SK-N-SH (cell line): ENCODE measurements at regions not wholly inside any gene's neighbourhood (a gene's known extent, or its start where the extent isn't known, plus 50 kb on each side); places are given as distances from the start of the nearest gene placed in this dataset.

Source experiments
- CTCF ChIA-PET: fragments of 300-600, 350-600 bp; formaldehyde crosslinking; extraction: SDS; loops from one replicate; lab custom pipeline; 2021; lab: Yijun Ruan, JAX
- POLR2A ChIA-PET: fragments of 350-600 bp; sonication (Branson Sonifier 250); formaldehyde crosslinking; extraction: SDS; loops from one replicate; lab custom pipeline; 2020; ENCODE audit warnings: antibody characterized with exemption, inconsistent platforms; lab: Yijun Ruan, JAX
- DNase-seq: peaks from one replicate; pipeline ENCODE4 v3.0.0; 2012
- H2AFZ ChIP-seq: fragments of 200-600 bp; sonication (generic); 2 replicates; pipeline ENCODE4 v1.8.1; 2016; ENCODE audit warnings: antibody characterized with exemption, mild to moderate bottlenecking, low read depth
- H3F3A ChIP-seq: fragments of 200-600 bp; sonication (generic); replicated peaks from 2 replicates; pipeline ENCODE3; 2016; ENCODE audit warnings: antibody characterized with exemption, mild to moderate bottlenecking; ENCODE audit not compliant: insufficient read depth
- H3K27ac ChIP-seq, 2 experiments: fragments of 200-500 bp in 1 of 2; fragments of 200-600 bp in 1 of 2; sonication (Bioruptor generic) in 1 of 2; sonication (generic), shearing (Covaris generic) in 1 of 2; 2 replicates each; pipeline versions ENCODE4 v1.5.1 to v1.6.1; 2014 to 2016; ENCODE audit warnings: low read depth in 2 of 2, inconsistent platforms in 1 of 2, low read length in 1 of 2, mild to moderate bottlenecking in 1 of 2, mixed read lengths in 1 of 2
- H3K27me3 ChIP-seq: fragments of 200-600 bp; sonication (generic), shearing (Covaris generic); 2 replicates; pipeline ENCODE4 v1.6.1; 2016; ENCODE audit warnings: mixed run types; ENCODE audit not compliant: insufficient read depth
- H3K36me3 ChIP-seq, 2 experiments: fragments of 200-500 bp in 1 of 2; fragments of 200-600 bp in 1 of 2; sonication (Bioruptor generic) in 1 of 2; sonication (generic) in 1 of 2; replicated peaks in 1 of 2; 2 replicates each; pipeline versions ENCODE3 to v1.5.1; 2014 to 2016; ENCODE audit warnings: low read length in 1 of 2, mild to moderate bottlenecking in 1 of 2; ENCODE audit not compliant: insufficient read depth in 2 of 2, control insufficient read depth in 1 of 2
- H3K4me1 ChIP-seq, 2 experiments: fragments of 200-500 bp in 1 of 2; fragments of 200-600 bp in 1 of 2; sonication (Bioruptor generic) in 1 of 2; sonication (generic), shearing (Covaris generic) in 1 of 2; 2 replicates each; pipeline versions ENCODE4 v1.5.1 to v1.6.1; 2014 to 2016; ENCODE audit warnings: low read depth in 1 of 2, low read length in 1 of 2, mixed run types in 1 of 2; ENCODE audit not compliant: insufficient read depth in 2 of 2, control insufficient read depth in 1 of 2
- H3K4me2 ChIP-seq: fragments of 200-600 bp; sonication (generic), shearing (Covaris generic); 2 replicates; pipeline ENCODE4 v1.6.1; 2017; ENCODE audit warnings: mixed run types
- H3K4me3 ChIP-seq, 2 experiments: fragments of 200-500 bp in 1 of 2; fragments of 200-600 bp in 1 of 2; sonication (Bioruptor generic) in 1 of 2; sonication (generic), shearing (Covaris generic) in 1 of 2; 2 replicates each; pipeline versions ENCODE4 v1.5.1 to v1.8.1; 2014 to 2016; ENCODE audit warnings: low read depth in 2 of 2, inconsistent platforms in 1 of 2, low read length in 1 of 2, mild to moderate bottlenecking in 1 of 2, mixed read lengths in 1 of 2, moderate library complexity in 1 of 2
- H3K79me2 ChIP-seq: fragments of 200-600 bp; sonication (generic); 2 replicates; pipeline ENCODE4 v1.8.1; 2017; ENCODE audit warnings: mild to moderate bottlenecking; ENCODE audit not compliant: insufficient read depth
- H3K9ac ChIP-seq: fragments of 200-600 bp; sonication (generic); 2 replicates; pipeline ENCODE4 v1.6.1; 2017; ENCODE audit warnings: mixed run types
- H3K9me2 ChIP-seq: fragments of 200-600 bp; sonication (generic); 2 replicates; pipeline ENCODE4 v1.6.1; 2017; ENCODE audit warnings: mixed run types
- H3K9me3 ChIP-seq: fragments of 200-600 bp; sonication (generic); 2 replicates; pipeline ENCODE4 v1.6.1; 2017; ENCODE audit warnings: mixed run types, mild to moderate bottlenecking, moderate library complexity
- H4K20me1 ChIP-seq: fragments of 200-600 bp; sonication (generic); 2 replicates; pipeline ENCODE4 v1.6.1; 2017; ENCODE audit warnings: mild to moderate bottlenecking, mixed run types; ENCODE audit not compliant: insufficient read depth
- EZH2phosphoT487 ChIP-seq: fragments of 200-600 bp; sonication (generic); IDR thresholded peaks from 2 replicates; pipeline ENCODE4 v1.6.1; 2017; ENCODE audit warnings: low read depth, mixed run types, mild to moderate bottlenecking, antibody characterized with exemption, moderate library complexity, borderline replicate concordance
- GATA2 ChIP-seq: sonication (generic); formaldehyde crosslinking; IDR thresholded peaks from 2 replicates; pipeline ENCODE4 v1.5.0; 2020; ENCODE audit warnings: mild to moderate bottlenecking, missing genetic modification reagents
- NFIC ChIP-seq: IDR thresholded peaks from 2 replicates; pipeline ENCODE4 v1.4.0; 2012; ENCODE audit warnings: borderline replicate concordance
- NRF1 ChIP-seq: IDR thresholded peaks from 2 replicates; pipeline ENCODE4 v1.6.1; 2012; ENCODE audit warnings: low read depth, mild to moderate bottlenecking, low read length
- WGBS: methylation state at CpG from one replicate; pipeline ENCODE4 v1.1.6; 2017; ENCODE audit warnings: low lambda C conversion rate; 5-methylcytosine and 5-hydroxymethylcytosine counted together
- TF ChIP-seq, protein P1 (sequence below): IDR thresholded peaks from 2 replicates; pipeline ENCODE4; 2012

DNA sequence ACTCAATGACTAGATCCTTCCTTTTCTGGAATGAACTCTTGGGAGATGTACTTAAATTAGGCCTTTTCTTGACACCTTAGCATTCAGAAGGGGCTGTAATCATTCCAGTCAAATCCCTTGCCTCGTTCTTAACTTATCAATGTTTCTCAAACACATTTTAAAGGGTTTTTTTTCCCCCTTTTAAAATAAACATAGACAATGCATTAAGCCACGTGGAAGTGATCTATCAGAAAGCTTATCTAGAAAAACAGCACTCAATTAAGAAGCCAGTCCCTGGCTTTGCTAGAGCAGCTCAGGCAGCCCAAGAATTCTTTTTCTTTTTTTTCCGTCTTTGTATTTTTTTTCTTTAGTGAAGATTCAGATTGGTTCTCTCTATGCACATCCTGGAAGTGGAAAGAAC is 118.2 kb downstream of the PCDH7 start:
- ChIA-PET POLR2A (no interaction called here), CTCF (no interaction called here)
- peaks cover 10 to 15% of the 10 kb centered on the region in 2 experiments; a peak in 3 of 4 replicates for H3K4me1 ChIP-seq
- no peaks in the 10 kb centered on the region for H3K9me3 ChIP-seq
- no peaks in the 10 kb centered on the region for H3F3A ChIP-seq
- no peak overlapping the region for H3K4me2 ChIP-seq
- no peaks in the 10 kb centered on the region for H3K27me3 ChIP-seq
- H3K36me3 ChIP-seq = no peaks in the 10 kb centered on the region
- H3K9me2 ChIP-seq = no peaks in the 10 kb centered on the region
- H3K27ac ChIP-seq = peak overlapping the region in 1 of 2 experiments; percentile 43; a peak in 2 of 4 replicates
- no peaks in the 10 kb centered on the region for H3K79me2 ChIP-seq
- no peak overlapping the region for H2AFZ ChIP-seq
- WGBS = 51% methylated on average over 3 of the region's 3 CpGs
- no peaks in the 10 kb centered on the region for H4K20me1 ChIP-seq
- DNase-seq = no peak
- no peak overlapping the region for H3K4me3 ChIP-seq
- peak; percentile 23; the same call in 1 of the 2 replicates for TF ChIP-seq GATA2
- TF ChIP-seq, protein P1, sequence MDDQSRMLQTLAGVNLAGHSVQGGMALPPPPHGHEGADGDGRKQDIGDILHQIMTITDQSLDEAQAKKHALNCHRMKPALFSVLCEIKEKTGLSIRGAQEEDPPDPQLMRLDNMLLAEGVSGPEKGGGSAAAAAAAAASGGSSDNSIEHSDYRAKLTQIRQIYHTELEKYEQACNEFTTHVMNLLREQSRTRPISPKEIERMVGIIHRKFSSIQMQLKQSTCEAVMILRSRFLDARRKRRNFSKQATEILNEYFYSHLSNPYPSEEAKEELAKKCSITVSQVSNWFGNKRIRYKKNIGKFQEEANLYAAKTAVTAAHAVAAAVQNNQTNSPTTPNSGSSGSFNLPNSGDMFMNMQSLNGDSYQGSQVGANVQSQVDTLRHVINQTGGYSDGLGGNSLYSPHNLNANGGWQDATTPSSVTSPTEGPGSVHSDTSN = no peak
- no peak overlapping the region for H3K9ac ChIP-seq

DNA sequence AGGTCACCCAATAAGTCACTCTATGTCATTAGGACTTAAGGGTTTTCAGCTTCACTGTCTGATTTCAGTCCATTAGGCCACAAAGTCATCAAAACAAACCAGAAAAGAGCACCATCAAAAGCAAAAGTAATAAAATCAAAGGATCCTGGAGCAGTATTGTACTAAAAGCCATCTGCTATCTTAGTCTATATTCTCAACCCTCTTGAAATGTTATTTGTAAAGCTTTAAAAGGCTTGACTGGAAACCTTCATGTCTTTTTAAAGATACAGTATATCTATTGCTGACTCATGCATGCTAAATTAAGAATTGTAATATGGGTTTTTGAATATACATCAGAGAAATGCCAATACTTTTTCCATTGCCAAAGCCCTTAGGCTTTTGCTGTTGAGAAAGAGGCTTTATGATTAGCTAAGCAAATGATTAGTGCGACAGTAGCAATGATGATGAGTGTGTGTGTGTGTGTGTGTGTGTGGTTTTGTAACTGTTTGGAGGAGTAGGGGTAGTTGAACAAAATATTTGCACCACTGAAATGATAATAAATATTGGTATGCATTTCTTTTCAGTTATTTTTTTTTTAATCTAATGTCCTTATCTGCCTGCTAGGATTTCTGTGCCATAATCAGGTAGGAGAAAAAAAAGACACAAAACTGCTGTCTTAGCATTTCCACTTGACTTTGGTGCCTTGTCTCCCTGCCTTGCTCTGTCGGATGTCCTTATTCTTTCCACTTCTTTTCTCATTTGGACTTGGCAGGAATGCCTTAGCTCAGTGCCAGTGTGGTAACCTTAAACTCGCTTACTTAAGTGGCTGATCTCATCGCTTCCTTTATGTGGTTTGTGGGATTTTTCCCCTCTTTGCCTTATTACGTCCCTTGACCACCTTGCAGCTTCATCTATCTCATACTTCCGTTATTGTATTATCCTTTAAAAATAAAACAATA is 119.7 kb downstream of the PCDH7 start:
- no peak overlapping the region for H3K4me2 ChIP-seq
- no peak overlapping the region for H3K4me3 ChIP-seq
- H2AFZ ChIP-seq = no peak overlapping the region
- no peaks in the 10 kb centered on the region for H3K27me3 ChIP-seq
- peaks cover 10 to 12% of the 10 kb centered on the region in 2 experiments; a peak in 3 of 4 replicates for H3K4me1 ChIP-seq
- TF ChIP-seq EZH2phosphoT487 (no peak), NFIC (peak; percentile 54; the same call in 1 of the 2 replicates)
- no peaks in the 10 kb centered on the region for H3K9me3 ChIP-seq
- H3K27ac ChIP-seq = peak overlapping the region in 1 of 2 experiments; percentile 11; a peak in 1 of 4 replicates
- H4K20me1 ChIP-seq = no peaks in the 10 kb centered on the region
- H3K9ac ChIP-seq = no peak overlapping the region
- no peaks in the 10 kb centered on the region for H3K79me2 ChIP-seq
- H3K9me2 ChIP-seq = no peaks in the 10 kb centered on the region
- ChIA-PET CTCF (interaction anchor here (1.0 kb wide), 1 partner anchor 11 kb away, joined by 4 read pairs; no protein-coding TSS in a partner anchor), POLR2A (no interaction called here)
- no peak for DNase-seq
- H3F3A ChIP-seq = no peaks in the 10 kb centered on the region
- WGBS = 48% methylated on average over 6 of the region's 6 CpGs
- no peaks in the 10 kb centered on the region for H3K36me3 ChIP-seq

- Histone ChIP-seq H3K79me2 (no peaks in the 10 kb centered on the region), H4K20me1 (no peaks in the 10 kb centered on the region), H3K9me2 (no peaks in the 10 kb centered on the region), H3K9me3 (no peaks in the 10 kb centered on the region), H3K4me1 (peaks cover 9 to 10% of the 10 kb centered on the region in 2 experiments; a peak in 3 of 4 replicates), H3K4me2 (no peak overlapping the region), H3K36me3 (no peaks in the 10 kb centered on the region), H3F3A (no peaks in the 10 kb centered on the region), H3K27ac (no peak overlapping the region; a peak in 1 of 4 replicates), H3K9ac (no peak overlapping the region), H2AFZ (no peak overlapping the region), H3K4me3 (no peak overlapping the region), H3K27me3 (no peaks in the 10 kb centered on the region)
- DNase-seq = no peak
- WGBS = 62% methylated on average over 3 of the region's 3 CpGs
- POLR2A ChIA-PET = no interaction called here
- TF ChIP-seq NRF1 = no peak
- CTCF ChIA-PET = no interaction called here
Measured at GRCh38 chr4:30840571-30840970, 120.4 kb downstream of the PCDH7 start.
